ENCODE measurements at regions not wholly inside any gene's neighbourhood (a gene's known extent, or its start where the extent isn't known, plus 50 kb on each side); places are given as distances from the start of the nearest gene placed in this dataset.

GRCh38 chr15:46681901-46682300 lies 1035.4 kb upstream of the SEMA6D start:
- no peak overlapping the region for H3K4me3 ChIP-seq (ENCODE audit: low read depth, low read length)
- TF ChIP-seq CTCF (IDR thresholded peaks at IDR 0.05; ENCODE audit: insufficient read depth, low read length): no peak
- no peak for DNase-seq (ENCODE audit: low read depth)

- TF ChIP-seq CTCF (IDR thresholded peaks at IDR 0.05; ENCODE audit: insufficient read depth, low read length): no peak
- H3K4me3 ChIP-seq (ENCODE audit: low read depth, low read length): no peak overlapping the region
- DNase-seq (ENCODE audit: low read depth): no peak
These were observed 1034.1 kb upstream of the SEMA6D start for GRCh38 chr15:46682969-46683791.

GRCh38 chr15:46685096-46685495 lies 1032.2 kb upstream of the SEMA6D start:
- no peak for TF ChIP-seq CTCF (IDR thresholded peaks at IDR 0.05; ENCODE audit: insufficient read depth, low read length)
- H3K4me3 ChIP-seq (ENCODE audit: low read depth, low read length): no peak overlapping the region
- DNase-seq (ENCODE audit: low read depth): no peak

- no peak for DNase-seq (ENCODE audit: low read depth)
- H3K4me3 ChIP-seq (ENCODE audit: low read depth, low read length): no peak overlapping the region
- TF ChIP-seq CTCF (IDR thresholded peaks at IDR 0.05; ENCODE audit: insufficient read depth, low read length): no peak
These were observed 1031.6 kb upstream of the SEMA6D start for GRCh38 chr15:46685681-46686080.

- DNase-seq (ENCODE audit: low read depth): no peak
- no peak for TF ChIP-seq CTCF (IDR thresholded peaks at IDR 0.05; ENCODE audit: insufficient read depth, low read length)
- H3K4me3 ChIP-seq (ENCODE audit: low read depth, low read length): no peak overlapping the region
These were observed 1021.0 kb upstream of the SEMA6D start for GRCh38 chr15:46696281-46696680.

GRCh38 chr15:46701346-46701745 lies 1016.0 kb upstream of the SEMA6D start:
- no peak for TF ChIP-seq CTCF (IDR thresholded peaks at IDR 0.05; ENCODE audit: insufficient read depth, low read length)
- no peak for DNase-seq (ENCODE audit: low read depth)
- no peak overlapping the region for H3K4me3 ChIP-seq (ENCODE audit: low read depth, low read length)

- no peak overlapping the region for H3K4me3 ChIP-seq (ENCODE audit: low read depth, low read length)
- DNase-seq (ENCODE audit: low read depth): no peak
- no peak for TF ChIP-seq CTCF (IDR thresholded peaks at IDR 0.05; ENCODE audit: insufficient read depth, low read length)
These were observed 1015.4 kb upstream of the SEMA6D start for GRCh38 chr15:46701896-46702295.

Measured in fibroblast of the aortic adventitia (primary cell).